ENCODE measurements at regions not wholly inside any gene's neighbourhood (a gene's known extent, or its start where the extent isn't known, plus 50 kb on each side); places are given as distances from the start of the nearest gene placed in this dataset.

DNA sequence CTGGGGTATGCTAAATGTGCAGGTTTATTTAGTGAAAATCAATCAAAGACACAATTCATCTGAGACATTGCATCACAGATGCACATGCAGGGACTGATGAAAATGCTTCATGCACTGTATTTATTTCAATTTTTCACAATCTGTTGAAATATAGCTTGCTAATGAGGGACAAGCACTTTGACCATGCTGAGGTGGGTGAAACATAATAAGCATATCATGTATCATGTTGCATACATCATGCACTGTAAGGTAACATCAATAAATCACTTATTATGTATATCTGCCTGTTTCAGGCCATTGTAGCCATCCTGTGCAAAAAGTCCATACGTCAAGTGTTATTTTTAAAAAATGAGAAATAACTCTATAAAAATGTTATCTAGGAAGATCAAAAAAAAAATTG, 426.9 kb upstream of the PCDH15 start:
- Histone ChIP-seq H3K9me3 (ENCODE audit: control insufficient read depth, low read depth, low read length) (no peaks in the 10 kb centered on the region), H3K27ac (ENCODE audit: low read length) (no peak overlapping the region), H3K27me3 (ENCODE audit: control insufficient read depth, insufficient read depth, low read length) (no peaks in the 10 kb centered on the region), H3K9ac (ENCODE audit: low read length) (no peak overlapping the region), H3K4me1 (ENCODE audit: control insufficient read depth, low read depth, low read length) (no peaks in the 10 kb centered on the region), H3K4me3 (ENCODE audit: low read length) (no peak overlapping the region), H3K36me3 (ENCODE audit: control insufficient read depth, low read depth, low read length) (no peaks in the 10 kb centered on the region)

DNA sequence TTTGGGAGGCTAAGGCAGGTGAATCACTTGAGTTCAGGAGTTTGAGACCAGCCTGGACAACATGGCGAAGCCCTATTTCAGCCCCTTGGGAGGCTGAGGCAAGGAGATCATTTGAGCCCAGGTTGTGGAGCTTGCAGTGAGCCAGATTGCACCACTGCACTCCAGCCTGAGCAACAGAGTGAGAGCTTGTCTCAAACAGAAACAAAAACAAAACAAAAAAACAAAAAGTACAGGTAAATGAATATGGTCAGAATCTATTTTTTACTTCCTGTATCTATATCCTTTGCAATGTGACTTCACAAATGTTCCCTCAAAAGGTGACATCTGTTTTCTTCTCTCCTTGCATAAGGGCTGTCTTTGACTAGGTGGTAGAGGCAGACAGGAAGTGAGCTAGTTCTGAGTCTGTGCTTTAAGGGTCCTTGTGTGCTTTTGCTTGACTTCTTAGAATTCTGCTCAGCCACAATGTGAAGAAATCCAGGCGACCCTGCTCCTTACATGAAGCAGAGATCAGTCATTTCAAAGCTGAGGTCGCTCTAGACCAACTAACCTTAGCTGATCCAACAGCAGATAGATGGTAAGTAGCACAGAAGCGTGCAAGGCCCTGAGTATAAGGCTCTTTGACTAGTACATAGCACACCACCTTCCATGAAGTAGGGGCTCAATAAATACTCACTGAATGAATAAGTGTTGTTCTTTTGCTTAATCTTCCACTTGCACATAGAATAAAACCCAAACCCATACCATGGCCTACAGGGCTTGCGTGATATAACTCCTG, 423.2 kb upstream of the PCDH15 start:
- Histone ChIP-seq H3K9me3 (ENCODE audit: control insufficient read depth, low read depth, low read length) (no peaks in the 10 kb centered on the region), H3K27ac (ENCODE audit: low read length) (no peak overlapping the region), H3K4me3 (ENCODE audit: low read length) (no peak overlapping the region), H3K36me3 (ENCODE audit: control insufficient read depth, low read depth, low read length) (no peaks in the 10 kb centered on the region), H3K9ac (ENCODE audit: low read length) (no peak overlapping the region), H3K27me3 (ENCODE audit: control insufficient read depth, insufficient read depth, low read length) (no peaks in the 10 kb centered on the region), H3K4me1 (ENCODE audit: control insufficient read depth, low read depth, low read length) (no peaks in the 10 kb centered on the region)

DNA sequence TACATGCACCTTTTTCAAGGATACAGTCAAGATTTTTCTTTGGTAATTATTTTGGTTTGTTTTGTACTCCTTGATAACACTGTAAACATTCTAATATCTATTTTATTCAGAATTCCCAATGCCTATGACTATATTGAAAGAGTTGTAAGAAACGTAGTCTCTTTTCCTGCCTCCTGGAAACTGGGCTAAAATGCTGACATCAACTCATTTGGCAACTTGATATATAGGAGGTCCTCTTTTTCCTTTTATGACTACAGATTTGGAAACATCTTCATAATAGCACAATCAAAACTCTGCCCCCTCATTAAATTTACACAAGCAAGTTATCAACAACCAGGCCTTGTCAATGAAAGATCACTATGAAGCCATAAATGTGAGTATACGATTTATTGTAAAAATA, 422.3 kb upstream of the PCDH15 start:
- Histone ChIP-seq H3K9ac (ENCODE audit: low read length) (no peak overlapping the region), H3K27me3 (ENCODE audit: control insufficient read depth, insufficient read depth, low read length) (no peaks in the 10 kb centered on the region), H3K36me3 (ENCODE audit: control insufficient read depth, low read depth, low read length) (no peaks in the 10 kb centered on the region), H3K4me1 (ENCODE audit: control insufficient read depth, low read depth, low read length) (no peaks in the 10 kb centered on the region), H3K4me3 (ENCODE audit: low read length) (no peak overlapping the region), H3K9me3 (ENCODE audit: control insufficient read depth, low read depth, low read length) (no peaks in the 10 kb centered on the region), H3K27ac (ENCODE audit: low read length) (no peak overlapping the region)

DNA sequence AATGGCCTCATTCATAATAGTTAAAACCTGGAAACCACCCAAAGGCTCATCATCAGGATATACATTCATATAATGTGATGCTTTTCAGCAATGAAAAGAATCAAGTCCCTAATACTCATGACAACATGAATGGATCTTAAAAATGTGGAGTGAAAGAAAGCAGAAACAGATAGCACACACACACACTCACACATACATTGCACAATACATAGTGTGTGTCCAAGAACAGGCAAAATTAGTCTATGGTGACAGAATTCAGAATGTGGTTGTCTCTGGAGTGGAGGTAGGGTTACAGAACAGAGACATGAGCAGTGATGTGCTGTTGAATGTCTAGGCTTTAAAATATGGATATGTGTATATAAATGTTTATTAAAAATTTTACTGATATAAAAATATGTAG, 419.9 kb upstream of the PCDH15 start:
- Histone ChIP-seq H3K27me3 (ENCODE audit: control insufficient read depth, insufficient read depth, low read length) (no peaks in the 10 kb centered on the region), H3K27ac (ENCODE audit: low read length) (no peak overlapping the region), H3K36me3 (ENCODE audit: control insufficient read depth, low read depth, low read length) (no peaks in the 10 kb centered on the region), H3K9me3 (ENCODE audit: control insufficient read depth, low read depth, low read length) (no peaks in the 10 kb centered on the region), H3K4me3 (ENCODE audit: low read length) (no peak overlapping the region), H3K9ac (ENCODE audit: low read length) (no peak overlapping the region), H3K4me1 (ENCODE audit: control insufficient read depth, low read depth, low read length) (no peaks in the 10 kb centered on the region)

DNA sequence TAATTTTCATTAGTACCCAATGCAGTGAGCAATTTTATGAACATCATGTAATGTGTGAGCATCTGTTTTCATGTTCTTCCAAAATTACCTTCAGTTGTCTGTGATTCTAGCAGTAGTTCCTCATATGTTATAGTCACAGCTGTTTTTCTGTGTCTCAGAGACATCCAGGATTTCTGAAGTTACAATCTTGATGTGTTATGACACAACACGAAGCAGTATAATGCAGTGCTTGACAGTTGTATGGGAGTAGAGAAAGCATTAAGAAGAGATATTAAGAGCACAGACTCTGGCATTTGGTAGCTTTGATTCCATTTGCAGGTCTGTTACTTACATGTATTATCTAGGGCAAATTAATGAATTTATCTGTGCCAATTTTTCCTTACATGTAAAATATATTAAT, 414.7 kb upstream of the PCDH15 start:
- Histone ChIP-seq H3K4me1 (ENCODE audit: control insufficient read depth, low read depth, low read length) (no peaks in the 10 kb centered on the region), H3K27ac (ENCODE audit: low read length) (no peak overlapping the region), H3K27me3 (ENCODE audit: control insufficient read depth, insufficient read depth, low read length) (no peaks in the 10 kb centered on the region), H3K4me3 (ENCODE audit: low read length) (no peak overlapping the region), H3K36me3 (ENCODE audit: control insufficient read depth, low read depth, low read length) (no peaks in the 10 kb centered on the region), H3K9ac (ENCODE audit: low read length) (no peak overlapping the region), H3K9me3 (ENCODE audit: control insufficient read depth, low read depth, low read length) (no peaks in the 10 kb centered on the region)

DNA sequence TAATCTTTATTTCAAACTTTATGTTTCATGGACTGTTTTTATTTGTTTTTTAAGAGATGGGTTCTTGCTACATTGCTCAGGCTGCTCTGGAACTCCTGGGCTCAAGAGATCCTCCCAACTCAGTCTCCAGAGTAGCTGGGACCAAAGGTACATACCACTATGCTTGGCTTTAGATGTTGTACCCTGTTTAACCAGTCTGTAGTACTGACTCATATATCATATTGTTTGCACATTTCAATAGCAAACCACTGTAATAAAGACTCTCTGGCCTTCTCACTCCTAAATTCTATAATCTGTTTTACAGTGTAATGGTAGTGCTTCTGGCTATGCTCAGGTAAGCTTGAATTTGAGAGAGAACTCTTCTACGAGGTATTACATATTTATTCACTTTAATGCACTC, 413.6 kb upstream of the PCDH15 start:
- Histone ChIP-seq H3K4me1 (ENCODE audit: control insufficient read depth, low read depth, low read length) (no peaks in the 10 kb centered on the region), H3K9me3 (ENCODE audit: control insufficient read depth, low read depth, low read length) (no peaks in the 10 kb centered on the region), H3K27ac (ENCODE audit: low read length) (no peak overlapping the region), H3K9ac (ENCODE audit: low read length) (no peak overlapping the region), H3K27me3 (ENCODE audit: control insufficient read depth, insufficient read depth, low read length) (no peaks in the 10 kb centered on the region), H3K4me3 (ENCODE audit: low read length) (no peak overlapping the region), H3K36me3 (ENCODE audit: control insufficient read depth, low read depth, low read length) (no peaks in the 10 kb centered on the region)

DNA sequence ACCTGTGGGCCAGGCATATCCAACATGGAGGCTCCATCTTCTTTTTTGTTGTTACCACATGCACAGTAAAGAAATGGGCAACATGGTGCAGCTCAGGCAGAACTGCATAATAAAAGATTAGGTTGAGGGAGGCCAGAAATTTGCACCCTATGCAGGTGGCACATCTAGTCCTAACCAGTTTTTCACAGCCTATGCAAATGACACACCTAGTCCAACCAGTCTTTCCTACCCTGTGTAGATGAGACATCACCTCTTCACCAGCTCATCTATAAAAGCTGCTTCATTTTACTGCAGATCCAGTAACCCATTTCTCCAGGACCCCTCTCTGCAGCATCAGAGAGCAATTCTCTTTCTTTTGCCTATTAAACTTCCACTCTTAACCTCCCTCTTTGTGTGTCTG, 411.0 kb upstream of the PCDH15 start:
- no peaks in the 10 kb centered on the region for H3K9me3 ChIP-seq (ENCODE audit: control insufficient read depth, low read depth, low read length)
- H3K9ac ChIP-seq (ENCODE audit: low read length), result no peak overlapping the region
- no peaks in the 10 kb centered on the region for H3K36me3 ChIP-seq (ENCODE audit: control insufficient read depth, low read depth, low read length)
- H3K27ac ChIP-seq (ENCODE audit: low read length), result no peak overlapping the region
- H3K4me1 ChIP-seq (ENCODE audit: control insufficient read depth, low read depth, low read length), result no peaks in the 10 kb centered on the region
- H3K4me3 ChIP-seq (ENCODE audit: low read length), result no peak overlapping the region
- H3K27me3 ChIP-seq (ENCODE audit: control insufficient read depth, insufficient read depth, low read length), result no peaks in the 10 kb centered on the region

DNA sequence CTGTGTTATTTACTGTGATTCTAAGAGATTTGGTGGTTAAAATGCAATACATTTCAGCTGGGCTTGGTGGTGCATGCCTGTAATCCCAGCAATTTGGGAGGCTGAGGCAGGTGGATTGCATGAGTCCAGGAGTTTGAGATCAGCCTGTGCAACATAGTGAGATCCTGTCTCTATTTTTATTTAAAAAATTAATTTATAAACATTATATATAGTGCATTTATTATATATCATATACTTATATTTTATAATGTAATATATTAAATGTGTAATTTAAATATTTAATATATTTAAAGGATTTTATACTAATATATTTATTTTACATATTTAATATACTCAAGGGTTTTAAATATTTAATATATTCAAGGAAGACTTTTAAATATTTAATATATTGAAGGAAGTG, 402.8 kb upstream of the PCDH15 start:
- Histone ChIP-seq H3K9me3 (ENCODE audit: control insufficient read depth, low read depth, low read length) (no peaks in the 10 kb centered on the region), H3K9ac (ENCODE audit: low read length) (no peak overlapping the region), H3K36me3 (ENCODE audit: control insufficient read depth, low read depth, low read length) (no peaks in the 10 kb centered on the region), H3K27me3 (ENCODE audit: control insufficient read depth, insufficient read depth, low read length) (no peaks in the 10 kb centered on the region), H3K4me1 (ENCODE audit: control insufficient read depth, low read depth, low read length) (no peaks in the 10 kb centered on the region), H3K4me3 (ENCODE audit: low read length) (no peak overlapping the region), H3K27ac (ENCODE audit: low read length) (no peak overlapping the region)

DNA sequence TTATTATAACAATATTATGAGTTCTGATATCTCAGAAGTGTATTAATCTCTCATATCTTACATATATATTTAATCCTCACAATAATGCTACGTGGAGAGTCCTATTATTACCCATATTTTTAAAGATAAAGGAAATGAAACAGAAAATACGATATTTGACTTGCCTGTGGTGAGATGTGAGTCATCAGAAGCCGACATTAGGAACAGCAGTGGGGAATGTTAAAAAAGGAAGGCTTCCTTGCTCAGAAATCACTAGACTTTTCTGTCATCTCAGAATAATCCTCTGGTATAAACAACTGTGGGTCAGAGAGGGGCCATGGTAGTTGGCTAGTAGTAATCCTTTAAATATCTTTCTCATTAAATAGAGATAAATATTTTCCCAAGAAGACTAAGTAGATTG, 402.3 kb upstream of the PCDH15 start:
- no peaks in the 10 kb centered on the region for H3K27me3 ChIP-seq (ENCODE audit: control insufficient read depth, insufficient read depth, low read length)
- no peak overlapping the region for H3K27ac ChIP-seq (ENCODE audit: low read length)
- no peaks in the 10 kb centered on the region for H3K9me3 ChIP-seq (ENCODE audit: control insufficient read depth, low read depth, low read length)
- H3K4me1 ChIP-seq (ENCODE audit: control insufficient read depth, low read depth, low read length), result no peaks in the 10 kb centered on the region
- H3K4me3 ChIP-seq (ENCODE audit: low read length), result no peak overlapping the region
- no peak overlapping the region for H3K9ac ChIP-seq (ENCODE audit: low read length)
- H3K36me3 ChIP-seq (ENCODE audit: control insufficient read depth, low read depth, low read length), result no peaks in the 10 kb centered on the region

DNA sequence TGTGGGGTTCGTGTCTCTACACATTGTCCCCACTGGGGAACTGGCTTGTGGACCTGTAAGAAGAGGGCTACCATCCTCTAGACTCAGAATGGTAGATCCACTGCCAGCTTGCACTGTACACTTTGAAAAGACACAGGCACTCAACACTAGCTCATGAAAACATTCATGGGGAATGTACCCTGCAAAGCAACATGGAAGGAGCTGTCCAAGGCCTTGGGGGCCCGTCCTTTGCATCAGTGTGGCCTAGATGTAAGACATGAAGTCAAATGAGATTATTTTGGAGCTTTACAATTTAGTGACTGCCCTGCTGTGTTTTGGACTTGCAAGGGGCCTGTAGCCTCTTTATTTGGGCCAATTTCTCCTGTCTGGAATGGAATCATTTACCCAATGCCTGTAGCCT, 399.0 kb upstream of the PCDH15 start:
- Histone ChIP-seq H3K4me3 (ENCODE audit: low read length) (no peak overlapping the region), H3K9ac (ENCODE audit: low read length) (no peak overlapping the region)

DNA sequence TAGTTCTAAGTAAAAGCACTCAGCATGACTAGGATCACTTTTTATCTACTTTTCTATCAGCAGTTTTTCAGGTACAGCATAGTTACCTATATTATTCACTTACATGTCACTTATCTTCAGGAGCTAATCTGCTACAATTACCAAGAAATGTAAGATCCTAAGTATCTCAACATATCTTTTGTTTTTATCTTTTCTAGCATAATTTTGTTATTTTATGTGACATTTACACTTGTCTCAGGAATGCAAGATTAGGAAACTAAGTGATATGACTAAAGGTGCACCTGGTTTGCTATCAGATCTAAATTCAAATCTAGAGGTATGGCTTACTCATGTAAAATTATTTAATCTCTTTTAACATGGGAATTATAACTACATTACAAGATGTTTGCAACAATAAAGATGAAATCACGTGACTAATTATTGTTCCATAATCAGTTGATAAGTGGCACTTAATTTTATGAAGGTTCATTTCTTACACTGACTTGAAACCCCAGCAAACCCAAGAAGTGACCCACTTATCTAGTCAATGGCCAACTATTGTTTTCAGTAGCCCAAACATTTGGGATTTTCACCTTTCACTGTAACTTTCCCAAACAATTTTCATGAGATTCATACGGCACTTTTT, 390.3 kb upstream of the PCDH15 start:
- H3K36me3 ChIP-seq (ENCODE audit: control insufficient read depth, low read depth, low read length), result no peaks in the 10 kb centered on the region
- H3K27me3 ChIP-seq (ENCODE audit: control insufficient read depth, insufficient read depth, low read length), result no peaks in the 10 kb centered on the region
- H3K9ac ChIP-seq (ENCODE audit: low read length), result no peak overlapping the region
- H3K9me3 ChIP-seq (ENCODE audit: control insufficient read depth, low read depth, low read length), result no peaks in the 10 kb centered on the region
- H3K4me1 ChIP-seq (ENCODE audit: control insufficient read depth, low read depth, low read length), result no peaks in the 10 kb centered on the region
- no peak overlapping the region for H3K4me3 ChIP-seq (ENCODE audit: low read length)
- no peak overlapping the region for H3K27ac ChIP-seq (ENCODE audit: low read length)

More for the DNA sequence above, 399.0 kb upstream of the PCDH15 start:
- H3K27ac ChIP-seq (ENCODE audit: low read length), result no peak overlapping the region
- no peaks in the 10 kb centered on the region for H3K27me3 ChIP-seq (ENCODE audit: control insufficient read depth, insufficient read depth, low read length)
- H3K36me3 ChIP-seq (ENCODE audit: control insufficient read depth, low read depth, low read length), result no peaks in the 10 kb centered on the region
- H3K9me3 ChIP-seq (ENCODE audit: control insufficient read depth, low read depth, low read length), result no peaks in the 10 kb centered on the region
- H3K4me1 ChIP-seq (ENCODE audit: control insufficient read depth, low read depth, low read length), result no peaks in the 10 kb centered on the region

DNA sequence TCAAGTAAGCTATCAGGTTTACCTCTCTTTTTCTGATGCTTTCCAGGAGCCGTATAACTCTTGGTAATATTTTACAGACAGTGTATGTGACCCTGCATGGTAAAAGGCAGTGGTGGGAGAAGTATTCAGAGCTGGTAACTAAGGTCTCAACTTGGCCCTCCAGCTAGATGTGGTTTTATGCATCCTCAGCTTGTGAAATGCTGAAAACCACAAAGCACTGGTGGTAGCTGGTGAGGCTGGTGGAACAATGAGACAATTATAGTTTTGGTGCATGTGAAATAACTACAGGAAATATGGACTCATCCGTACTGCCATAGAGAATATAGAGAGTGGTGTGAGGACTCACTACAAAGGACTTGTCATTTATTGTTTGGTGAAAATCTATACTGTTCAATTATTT, 383.0 kb upstream of the PCDH15 start:
- no peaks in the 10 kb centered on the region for H3K36me3 ChIP-seq (ENCODE audit: control insufficient read depth, low read depth, low read length)
- no peak overlapping the region for H3K4me3 ChIP-seq (ENCODE audit: low read length)
- no peak overlapping the region for H3K27ac ChIP-seq (ENCODE audit: low read length)
- no peaks in the 10 kb centered on the region for H3K9me3 ChIP-seq (ENCODE audit: control insufficient read depth, low read depth, low read length)
- no peaks in the 10 kb centered on the region for H3K27me3 ChIP-seq (ENCODE audit: control insufficient read depth, insufficient read depth, low read length)
- H3K9ac ChIP-seq (ENCODE audit: low read length), result no peak overlapping the region
- H3K4me1 ChIP-seq (ENCODE audit: control insufficient read depth, low read depth, low read length), result no peaks in the 10 kb centered on the region
